Neutrophil (primary cell): ENCODE measurements at regions not wholly inside any gene's neighbourhood (a gene's known extent, or its start where the extent isn't known, plus 50 kb on each side); places are given as distances from the start of the nearest gene placed in this dataset.

Source experiments
- H3K27ac ChIP-seq: fragments of 200-600 bp; sonication (generic); 2 replicates; pipeline ENCODE4 v1.5.1; 2016; ENCODE audit warnings: mild to moderate bottlenecking, moderate library complexity
- H3K27me3 ChIP-seq: fragments of 200-600 bp; sonication (generic); 2 replicates; pipeline ENCODE4 v1.6.0; 2016; ENCODE audit warnings: mild to moderate bottlenecking
- H3K36me3 ChIP-seq: fragments of 200-600 bp; sonication (generic); 2 replicates; pipeline ENCODE4 v1.5.1; 2017
- H3K4me1 ChIP-seq, 2 experiments: fragments of 200-600 bp in 1 of 2; sonication (generic) in 1 of 2; 1 replicate in 1 of 2; 2 replicates in 1 of 2; pipeline versions ENCODE4 v1.5.1 to v1.6.1; 2013 to 2016; ENCODE audit warnings: low read depth in 1 of 2, low read length in 1 of 2, mild to moderate bottlenecking in 1 of 2, moderate library complexity in 1 of 2; ENCODE audit not compliant: control insufficient read depth in 1 of 2, insufficient read depth in 1 of 2
- H3K4me3 ChIP-seq, 2 experiments: fragments of 200-600 bp in 1 of 2; sonication (generic) in 1 of 2; 1 replicate in 1 of 2; 2 replicates in 1 of 2; pipeline ENCODE4 v1.5.1; 2013 to 2016; ENCODE audit warnings: low read depth in 1 of 2, low read length in 1 of 2, mild to moderate bottlenecking in 1 of 2, moderate library complexity in 1 of 2
- H3K9me3 ChIP-seq: fragments of 200-600 bp; sonication (generic); 2 replicates; pipeline ENCODE4 v1.5.1; 2016
- CTCF ChIP-seq: fragments of 200-600 bp; sonication (generic); IDR thresholded peaks from 2 replicates; pipeline ENCODE4 v1.5.1; 2016; ENCODE audit warnings: antibody characterized with exemption

- Histone ChIP-seq H3K36me3 (no peaks in the 10 kb centered on the region), H3K9me3 (no peaks in the 10 kb centered on the region), H3K4me3 (no peak overlapping the region), H3K4me1 (no peaks in the 10 kb centered on the region), H3K27ac (no peak overlapping the region), H3K27me3 (peaks cover 10% of the 10 kb centered on the region)
- TF ChIP-seq CTCF = no peak
Measured at GRCh38 chr17:79542718-79543117, 68.1 kb downstream of the RBFOX3 start.

GRCh38 chr17:79541056-79541850 is 69.6 kb downstream of the RBFOX3 start:
- H3K36me3 ChIP-seq = no peaks in the 10 kb centered on the region
- H3K4me3 ChIP-seq = no peak overlapping the region
- no peaks in the 10 kb centered on the region for H3K9me3 ChIP-seq
- TF ChIP-seq CTCF = no peak
- no peak overlapping the region for H3K27ac ChIP-seq
- no peaks in the 10 kb centered on the region for H3K4me1 ChIP-seq
- peaks cover 10% of the 10 kb centered on the region for H3K27me3 ChIP-seq

- no peak for TF ChIP-seq CTCF
- H3K9me3 ChIP-seq = no peaks in the 10 kb centered on the region
- no peaks in the 10 kb centered on the region for H3K36me3 ChIP-seq
- no peak overlapping the region for H3K4me3 ChIP-seq
- no peak overlapping the region for H3K27ac ChIP-seq
- peaks cover 10% of the 10 kb centered on the region for H3K27me3 ChIP-seq
- H3K4me1 ChIP-seq = no peaks in the 10 kb centered on the region
Measured at GRCh38 chr17:79539944-79540705, 70.7 kb downstream of the RBFOX3 start.

DNA sequence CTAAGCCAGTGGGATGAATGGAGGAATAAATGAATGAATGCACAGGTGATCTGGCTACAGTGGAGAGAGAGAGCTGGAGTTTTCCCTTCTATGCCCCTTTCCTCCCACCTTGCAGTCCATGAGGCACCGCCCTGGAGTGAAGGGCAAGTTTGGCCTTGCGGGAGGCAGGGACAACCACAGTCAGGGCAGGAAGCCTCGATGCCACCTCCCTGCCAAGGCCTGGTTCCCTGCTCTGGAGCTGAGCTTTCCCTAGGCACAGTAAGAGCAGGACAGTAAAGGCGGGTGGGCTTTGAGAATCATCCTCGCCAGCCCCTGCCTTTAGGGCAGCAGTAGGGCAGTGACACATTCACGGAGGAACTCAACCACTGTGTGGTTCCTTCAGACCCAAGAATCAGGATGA is 72.6 kb downstream of the RBFOX3 start:
- Histone ChIP-seq H3K4me1 (no peaks in the 10 kb centered on the region), H3K27ac (no peak overlapping the region), H3K4me3 (no peak overlapping the region), H3K36me3 (no peaks in the 10 kb centered on the region), H3K27me3 (peaks cover 10% of the 10 kb centered on the region), H3K9me3 (no peaks in the 10 kb centered on the region)
- no peak for TF ChIP-seq CTCF

- no peaks in the 10 kb centered on the region for H3K36me3 ChIP-seq
Measured at GRCh38 chr17:79537686-79538085, 73.2 kb downstream of the RBFOX3 start.

More at GRCh38 chr17:79537686-79538085, 73.2 kb downstream of the RBFOX3 start:
- Histone ChIP-seq H3K4me1 (no peaks in the 10 kb centered on the region), H3K4me3 (no peak overlapping the region), H3K27ac (no peak overlapping the region), H3K9me3 (no peaks in the 10 kb centered on the region), H3K27me3 (peaks cover 8% of the 10 kb centered on the region)
- no peak for TF ChIP-seq CTCF
